ENCODE measurements at regions not wholly inside any gene's neighbourhood (a gene's known extent, or its start where the extent isn't known, plus 50 kb on each side); places are given as distances from the start of the nearest gene placed in this dataset.

GRCh38 chr5:110012145-110012544 lies 322.4 kb downstream of the MAN2A1 start:
- no peak for TF ChIP-seq CTCF (IDR thresholded peaks at IDR 0.05; ENCODE audit: unreplicated experiment)

GRCh38 chr5:110013017-110013416 lies 323.3 kb downstream of the MAN2A1 start:
- Mint-ChIP-seq H3K4me1 (ENCODE audit: low read depth) (peaks cover 10% of the 10 kb centered on the region), H3K36me3 (ENCODE audit: insufficient read depth) (no peaks in the 10 kb centered on the region), H3K27ac (no peak overlapping the region), H3K9me3 (ENCODE audit: low read depth) (peaks cover 12% of the 10 kb centered on the region), H3K27me3 (no peaks in the 10 kb centered on the region), H3K4me3 (ENCODE audit: low read depth) (no peak overlapping the region)
- TF ChIP-seq CTCF (IDR thresholded peaks at IDR 0.05; ENCODE audit: unreplicated experiment) = no peak
- no peak for DNase-seq (ENCODE audit: low spot score, unreplicated experiment)

More at GRCh38 chr5:110012145-110012544, 322.4 kb downstream of the MAN2A1 start:
- Mint-ChIP-seq H3K27ac (no peak overlapping the region), H3K27me3 (no peaks in the 10 kb centered on the region), H3K36me3 (ENCODE audit: insufficient read depth) (no peaks in the 10 kb centered on the region), H3K4me1 (ENCODE audit: low read depth) (peaks cover under 1% of the 10 kb centered on the region), H3K9me3 (ENCODE audit: low read depth) (peaks cover 12% of the 10 kb centered on the region), H3K4me3 (ENCODE audit: low read depth) (no peak overlapping the region)
- DNase-seq (ENCODE audit: low spot score, unreplicated experiment) = no peak

DNA sequence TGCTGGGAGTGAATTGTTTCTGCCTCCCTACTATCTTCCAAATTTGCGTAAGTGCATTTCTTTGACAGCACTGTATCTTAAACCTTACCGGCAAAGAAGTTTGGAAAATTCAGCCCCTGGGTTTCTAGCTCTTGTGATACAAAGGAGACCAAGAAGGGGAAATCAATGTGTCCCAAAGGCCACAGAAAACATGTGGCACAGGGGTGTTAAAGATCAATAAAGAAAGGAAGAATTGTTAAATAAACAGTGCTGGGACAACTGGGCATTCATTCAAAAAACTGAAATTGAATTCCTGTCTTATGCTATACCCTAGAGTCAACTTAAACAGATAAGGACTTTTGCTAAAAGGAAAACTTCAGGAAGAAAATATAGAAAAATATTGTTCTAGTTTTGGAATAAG lies 328.1 kb downstream of the MAN2A1 start:
- no peaks in the 10 kb centered on the region for H3K27me3 Mint-ChIP-seq

DNA sequence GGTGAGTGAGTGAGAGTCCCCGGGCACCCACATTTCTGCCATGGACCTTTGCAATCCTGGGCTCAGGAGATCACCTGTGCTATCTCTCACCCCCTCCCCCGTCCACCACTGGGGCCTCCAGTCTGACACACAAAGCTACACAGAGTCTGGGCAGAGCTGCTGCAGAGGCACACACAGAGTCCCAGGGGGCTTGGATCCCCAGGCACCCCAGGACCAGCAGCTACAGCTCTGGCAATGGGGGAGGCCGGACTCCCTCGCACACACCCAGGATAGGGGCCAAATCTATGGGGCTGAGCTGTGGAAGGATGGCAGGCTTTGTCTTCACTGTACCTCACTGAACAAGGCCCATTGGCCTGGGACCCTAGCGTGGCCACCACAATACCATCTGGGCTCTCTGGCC lies 328.8 kb downstream of the MAN2A1 start:
- Mint-ChIP-seq H3K4me1 (ENCODE audit: low read depth) (peaks cover 12% of the 10 kb centered on the region), H3K36me3 (ENCODE audit: insufficient read depth) (no peaks in the 10 kb centered on the region), H3K9me3 (ENCODE audit: low read depth) (peaks cover 11% of the 10 kb centered on the region), H3K27ac (no peak overlapping the region), H3K4me3 (ENCODE audit: low read depth) (no peak overlapping the region), H3K27me3 (no peaks in the 10 kb centered on the region)
- DNase-seq (ENCODE audit: low spot score, unreplicated experiment) = no peak
- no peak for TF ChIP-seq CTCF (IDR thresholded peaks at IDR 0.05; ENCODE audit: unreplicated experiment)

More for the DNA sequence above, 328.1 kb downstream of the MAN2A1 start:
- DNase-seq (ENCODE audit: low spot score, unreplicated experiment) = no peak
- Mint-ChIP-seq H3K27ac (peak overlapping the region; percentile 31), H3K4me1 (ENCODE audit: low read depth) (peaks cover 12% of the 10 kb centered on the region), H3K4me3 (ENCODE audit: low read depth) (no peak overlapping the region), H3K9me3 (ENCODE audit: low read depth) (peaks cover 18% of the 10 kb centered on the region), H3K36me3 (ENCODE audit: insufficient read depth) (no peaks in the 10 kb centered on the region)
- TF ChIP-seq CTCF (IDR thresholded peaks at IDR 0.05; ENCODE audit: unreplicated experiment) = no peak

DNA sequence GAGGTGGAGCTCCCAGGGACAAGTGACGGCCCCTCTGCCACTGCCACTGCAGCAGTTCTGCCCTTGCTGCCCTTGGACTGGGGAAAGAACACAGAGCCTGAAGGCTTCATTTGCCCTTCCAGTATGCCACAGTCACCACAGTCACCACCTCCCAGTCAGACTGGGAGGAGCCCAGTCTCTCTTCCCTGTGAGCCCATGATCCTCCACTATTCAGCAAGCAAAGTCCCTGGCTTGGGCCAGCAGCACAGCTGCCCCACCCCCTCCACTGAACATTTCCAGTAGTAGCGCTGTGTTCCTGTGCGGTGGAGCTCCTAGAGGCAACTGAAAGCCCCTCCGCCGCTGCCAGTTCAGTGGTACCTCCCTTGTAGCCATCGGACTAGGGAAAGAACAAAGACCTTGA lies 329.4 kb downstream of the MAN2A1 start:
- H3K27me3 Mint-ChIP-seq = no peaks in the 10 kb centered on the region
- peaks cover 12% of the 10 kb centered on the region for H3K4me1 Mint-ChIP-seq (ENCODE audit: low read depth)
- no peak for DNase-seq (ENCODE audit: low spot score, unreplicated experiment)
- H3K9me3 Mint-ChIP-seq (ENCODE audit: low read depth) = peaks cover 7% of the 10 kb centered on the region
- no peak overlapping the region for H3K27ac Mint-ChIP-seq
- no peak for TF ChIP-seq CTCF (IDR thresholded peaks at IDR 0.05; ENCODE audit: unreplicated experiment)
- H3K4me3 Mint-ChIP-seq (ENCODE audit: low read depth) = no peak overlapping the region
- H3K36me3 Mint-ChIP-seq (ENCODE audit: insufficient read depth) = no peaks in the 10 kb centered on the region
